SK-N-SH treated with all-trans-retinoic acid at 6 μM for 48 hours (cell line): ENCODE measurements at regions not wholly inside any gene's neighbourhood (a gene's known extent, or its start where the extent isn't known, plus 50 kb on each side); places are given as distances from the start of the nearest gene placed in this dataset.

Experiments used
- ATAC-seq: fragments of 200-7000 bp; cut with Tn5 transposase; 3 replicates; pipeline ENCODE4 v1.9.1; 2020; ENCODE audit warnings: mild to moderate bottlenecking, moderate library complexity
- ARNTL ChIP-seq: fragments of 450-650 bp; formaldehyde crosslinking; IDR thresholded peaks from 2 replicates; pipeline ENCODE4 v1.5.0; 2020; ENCODE audit warnings: low read depth, mild to moderate bottlenecking, moderate library complexity, borderline replicate concordance
- BACH2 ChIP-seq: fragments of 250-450 bp; sonication (Bioruptor Pico); IDR thresholded peaks from 2 replicates; pipeline ENCODE4 v1.9.0; 2021; ENCODE audit warnings: mild to moderate bottlenecking, borderline replicate concordance
- CSDC2 ChIP-seq: fragments of 250-450 bp; sonication (Bioruptor Pico); IDR thresholded peaks from 2 replicates; pipeline ENCODE4 v1.5.0; 2020; ENCODE audit warnings: mild to moderate bottlenecking, moderate library complexity
- CSRNP3 ChIP-seq: fragments of 250-450 bp; sonication (Bioruptor Pico); IDR thresholded peaks from 2 replicates; pipeline ENCODE4 v1.5.1; 2021; ENCODE audit warnings: mild to moderate bottlenecking, moderate library complexity
- ESRRG ChIP-seq: fragments of 250-450 bp; sonication (Bioruptor Pico); IDR thresholded peaks from 2 replicates; pipeline ENCODE4 v1.6.1; 2021; ENCODE audit warnings: mild to moderate bottlenecking
- GLIS3 ChIP-seq: fragments of 250-450 bp; sonication (Bioruptor Pico); IDR thresholded peaks from 2 replicates; pipeline ENCODE4 v1.5.0; 2020; ENCODE audit warnings: mild to moderate bottlenecking, moderate library complexity
- OSR1 ChIP-seq: fragments of 250-450 bp; sonication (Bioruptor Pico); IDR thresholded peaks from 2 replicates; pipeline ENCODE4 v1.8.0; 2022; ENCODE audit warnings: moderate library complexity, mild to moderate bottlenecking, inconsistent platforms
- PATZ1 ChIP-seq: fragments of 250-450 bp; sonication (Bioruptor Pico); IDR thresholded peaks from 2 replicates; pipeline ENCODE4 v1.8.0; 2020; ENCODE audit warnings: mild to moderate bottlenecking, moderate library complexity, borderline replicate concordance
- POU6F1 ChIP-seq: fragments of 250-450 bp; sonication (Bioruptor Pico); IDR thresholded peaks from 2 replicates; pipeline ENCODE4 v1.8.0; 2021; ENCODE audit warnings: low read depth, mild to moderate bottlenecking, moderate library complexity, borderline replicate concordance
- PPARA ChIP-seq: fragments of 250-450 bp; sonication (Bioruptor Pico); IDR thresholded peaks from 2 replicates; pipeline ENCODE4 v1.5.0; 2020; ENCODE audit warnings: mild to moderate bottlenecking, borderline replicate concordance
- RARB ChIP-seq: fragments of 250-450 bp; sonication (Bioruptor Pico); IDR thresholded peaks from 2 replicates; pipeline ENCODE4 v1.8.0; 2021; ENCODE audit warnings: mild to moderate bottlenecking, moderate library complexity
- SNAI2 ChIP-seq: fragments of 250-450 bp; sonication (Bioruptor Pico); IDR thresholded peaks from 2 replicates; pipeline ENCODE4 v1.5.0; 2020; ENCODE audit warnings: mild to moderate bottlenecking, moderate library complexity
- TCF4 ChIP-seq: fragments of 250-450 bp; sonication (Bioruptor Pico); IDR thresholded peaks from 2 replicates; pipeline ENCODE4 v1.8.0; 2021; ENCODE audit warnings: mild to moderate bottlenecking, moderate library complexity, borderline replicate concordance
- TSHZ2 ChIP-seq: fragments of 250-450 bp; sonication (Bioruptor Pico); IDR thresholded peaks from 2 replicates; pipeline ENCODE4 v1.5.0; 2020; ENCODE audit warnings: mild to moderate bottlenecking, moderate library complexity
- ZFP30 ChIP-seq: fragments of 450-650 bp; formaldehyde crosslinking; IDR thresholded peaks from 2 replicates; pipeline ENCODE4 v1.5.0; 2022; ENCODE audit warnings: mild to moderate bottlenecking, moderate library complexity
- ZNF565 ChIP-seq: fragments of 450-650 bp; formaldehyde crosslinking; conservative IDR thresholded peaks from 2 replicates; pipeline ENCODE4 v1.5.0; 2020; ENCODE audit warnings: low read depth, mild to moderate bottlenecking, moderate library complexity
- ZNF70 ChIP-seq: fragments of 450-650 bp; formaldehyde crosslinking; IDR thresholded peaks from 2 replicates; pipeline ENCODE4 v1.5.0; 2020; ENCODE audit warnings: mild to moderate bottlenecking, moderate library complexity
- ZNF8 ChIP-seq: fragments of 450-650 bp; formaldehyde crosslinking; IDR thresholded peaks from 2 replicates; pipeline ENCODE4 v1.5.0; 2020; ENCODE audit warnings: mild to moderate bottlenecking, moderate library complexity

- ATAC-seq: no peak
- TF ChIP-seq BACH2 (CRISPR knock-in tag): no peak
- no peak for TF ChIP-seq TSHZ2
- TF ChIP-seq SNAI2 (CRISPR knock-in tag): no peak
- TF ChIP-seq OSR1 (CRISPR knock-in tag): no peak
- no peak for TF ChIP-seq POU6F1
- no peak for TF ChIP-seq CSRNP3 (CRISPR knock-in tag)
- no peak for TF ChIP-seq CSDC2 (CRISPR knock-in tag)
- no peak for TF ChIP-seq ZNF8 (CRISPR knock-in tag)
Observed at GRCh38 chr11:15654451-15654850, 539.7 kb downstream of the INSC start.

- ATAC-seq: no peak
- TF ChIP-seq RARB (no peak), TSHZ2 (no peak), PPARA (no peak), BACH2 (CRISPR knock-in tag) (no peak), CSRNP3 (CRISPR knock-in tag) (no peak), GLIS3 (CRISPR knock-in tag) (no peak), POU6F1 (no peak), OSR1 (CRISPR knock-in tag) (no peak), ESRRG (no peak), CSDC2 (CRISPR knock-in tag) (no peak), ZFP30 (CRISPR knock-in tag) (no peak)
Observed at GRCh38 chr11:15655552-15655951, 540.8 kb downstream of the INSC start.

GRCh38 chr11:15657264-15657663 lies 542.5 kb downstream of the INSC start:
- ATAC-seq: no peak
- TF ChIP-seq SNAI2 (CRISPR knock-in tag): no peak
- TF ChIP-seq BACH2 (CRISPR knock-in tag): no peak
- no peak for TF ChIP-seq ARNTL (CRISPR knock-in tag)
- no peak for TF ChIP-seq ZNF565 (CRISPR knock-in tag)
- no peak for TF ChIP-seq PATZ1 (CRISPR knock-in tag)
- no peak for TF ChIP-seq TCF4 (CRISPR knock-in tag)
- no peak for TF ChIP-seq POU6F1
- no peak for TF ChIP-seq ESRRG
- no peak for TF ChIP-seq ZNF70 (CRISPR knock-in tag)
- TF ChIP-seq TSHZ2: no peak
